ENCODE measurements at regions not wholly inside any gene's neighbourhood (a gene's known extent, or its start where the extent isn't known, plus 50 kb on each side); places are given as distances from the start of the nearest gene placed in this dataset.
A peak's percentile ranks its signal among the peaks of the same experiment; 100 is the strongest.

- DNase-seq (ENCODE audit: low spot score) = no peak
Observed at GRCh38 chr5:168202996-168203395, 88.4 kb upstream of the WWC1 start.

DNA sequence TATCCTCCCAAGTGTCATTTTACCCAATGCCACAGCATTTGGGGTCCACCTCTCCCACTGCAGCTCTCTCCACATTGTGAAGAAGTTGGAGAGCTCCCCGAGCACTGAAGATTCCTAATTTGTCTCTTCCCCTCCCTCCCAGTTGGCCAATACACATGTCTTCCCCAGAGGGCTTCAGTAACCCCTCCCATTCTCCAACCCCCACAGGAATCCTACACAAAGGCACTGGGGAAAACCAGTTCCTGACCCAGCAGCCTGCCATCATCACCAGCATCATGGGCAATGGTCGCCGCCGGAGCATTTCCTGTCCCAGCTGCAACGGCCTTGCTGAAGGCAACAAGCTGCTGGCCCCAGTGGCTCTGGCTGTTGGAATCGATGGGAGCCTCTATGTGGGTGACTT lies 87.3 kb upstream of the WWC1 start:
- DNase-seq (ENCODE audit: low spot score) = no peak

DNA sequence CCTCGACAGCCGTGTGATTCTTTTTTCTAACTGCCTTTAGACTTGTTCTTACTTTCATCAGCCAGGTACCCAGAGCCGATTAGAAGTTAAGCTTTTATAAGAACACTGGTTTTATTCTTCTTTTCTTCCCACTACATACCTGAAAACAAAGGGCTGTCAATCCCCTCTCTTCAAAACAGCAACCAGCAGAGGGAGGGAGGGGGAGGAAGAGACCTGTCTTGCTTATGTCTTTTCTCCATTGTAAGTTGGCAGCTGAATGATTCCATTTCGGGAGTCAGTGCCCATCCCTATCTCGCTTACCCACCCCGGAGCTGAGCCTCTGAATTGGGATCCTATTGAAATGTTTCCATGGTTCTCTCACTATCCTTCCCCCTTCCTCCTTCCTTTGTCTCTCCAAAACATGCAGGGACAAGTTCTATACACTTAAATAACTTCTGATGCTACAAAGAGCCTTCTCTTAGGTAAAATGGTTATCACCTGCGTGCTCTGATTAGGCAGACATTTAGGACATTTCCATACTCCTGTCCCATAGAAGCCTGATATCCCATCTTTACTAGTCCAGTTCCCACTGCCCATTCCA lies 83.9 kb upstream of the WWC1 start:
- no peak for DNase-seq (ENCODE audit: low spot score)

- no peak for DNase-seq (ENCODE audit: low spot score)
Observed at GRCh38 chr5:168209244-168209995, 82.0 kb upstream of the WWC1 start.

DNA sequence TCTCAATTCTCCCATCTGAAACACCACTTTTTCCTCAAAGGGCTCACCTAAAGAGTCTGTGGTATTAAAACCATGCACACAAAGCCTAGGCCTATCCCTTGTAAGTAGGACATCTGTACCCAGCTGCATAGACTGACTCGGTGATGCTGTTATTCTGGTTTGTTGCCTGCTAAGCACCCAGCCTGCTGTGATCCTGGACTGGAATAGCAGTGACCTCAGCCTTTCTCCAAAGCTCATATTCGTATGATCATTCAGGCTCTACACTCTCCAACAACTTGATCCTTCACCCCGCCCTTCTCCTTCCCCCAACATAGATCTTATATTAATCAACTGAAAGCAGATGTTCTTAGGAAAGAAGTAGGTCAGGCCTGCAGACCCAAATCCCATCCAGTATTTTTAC lies 81.4 kb upstream of the WWC1 start:
- DNase-seq (ENCODE audit: low spot score) = no peak

GRCh38 chr5:168211245-168211644 lies 80.2 kb upstream of the WWC1 start:
- DNase-seq (ENCODE audit: low spot score) = no peak

DNA sequence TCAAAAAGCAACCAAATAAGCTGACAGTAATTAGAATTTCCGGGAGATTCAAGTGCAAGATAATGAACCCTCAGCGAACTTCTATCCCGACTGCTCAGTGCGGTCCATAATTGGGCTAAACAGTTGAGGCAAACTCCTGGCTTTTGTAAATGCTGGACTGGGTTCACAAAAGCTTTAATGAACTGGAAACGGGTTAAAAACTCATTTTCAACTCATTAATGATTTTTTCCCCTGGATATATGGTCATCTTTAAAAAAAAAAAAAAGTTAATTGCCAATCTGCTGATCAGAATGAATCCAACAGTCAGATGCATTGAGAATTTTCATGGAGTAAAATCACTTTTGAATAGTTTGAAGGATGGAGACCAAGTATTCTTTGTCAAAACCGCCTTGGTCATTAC lies 79.5 kb upstream of the WWC1 start:
- no peak for DNase-seq (ENCODE audit: low spot score)

GRCh38 chr5:168214071-168214470 lies 77.4 kb upstream of the WWC1 start:
- no peak for DNase-seq (ENCODE audit: low spot score)

GRCh38 chr5:168214886-168215285 lies 76.6 kb upstream of the WWC1 start:
- DNase-seq (ENCODE audit: low spot score) = no peak

DNA sequence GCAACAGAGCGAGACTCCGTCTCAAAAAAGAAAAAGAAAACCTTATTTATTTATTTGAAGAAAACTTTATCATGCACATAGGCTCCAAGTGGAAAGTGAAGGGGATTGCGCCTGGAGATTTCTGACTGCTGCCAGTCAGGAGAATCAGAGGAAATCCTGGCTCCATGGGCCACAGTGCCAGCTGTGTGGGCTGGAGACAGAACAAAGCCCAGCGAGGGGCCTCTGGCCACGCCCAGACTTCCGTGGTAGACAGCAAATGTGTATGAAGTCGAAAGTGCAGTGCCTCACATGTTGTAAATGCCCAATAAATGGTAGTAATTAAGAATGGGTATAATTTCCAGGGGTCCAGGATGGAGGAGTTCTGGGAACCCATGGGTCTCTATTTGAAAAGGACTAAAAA lies 75.8 kb upstream of the WWC1 start:
- no peak for DNase-seq (ENCODE audit: low spot score)

DNA sequence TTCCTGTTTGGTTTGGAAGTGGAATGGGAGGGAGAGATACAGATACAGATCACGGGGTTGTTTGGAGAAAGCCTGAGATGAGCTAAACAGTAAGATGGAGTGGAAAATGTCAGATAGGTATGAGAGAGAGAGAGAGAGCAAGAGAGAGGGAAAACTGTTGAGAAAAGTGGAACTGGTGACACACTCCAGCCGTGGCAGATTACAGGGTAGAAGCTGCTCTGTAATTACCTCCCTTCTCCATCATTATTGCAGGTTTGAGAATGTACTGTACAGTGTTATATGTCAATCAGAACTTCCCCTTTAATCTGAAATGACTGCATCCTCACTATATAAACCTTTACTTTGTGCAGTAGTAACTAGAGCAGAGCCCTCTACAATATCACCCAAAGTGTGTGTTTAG lies 74.5 kb upstream of the WWC1 start:
- DNase-seq (ENCODE audit: low spot score) = no peak

DNA sequence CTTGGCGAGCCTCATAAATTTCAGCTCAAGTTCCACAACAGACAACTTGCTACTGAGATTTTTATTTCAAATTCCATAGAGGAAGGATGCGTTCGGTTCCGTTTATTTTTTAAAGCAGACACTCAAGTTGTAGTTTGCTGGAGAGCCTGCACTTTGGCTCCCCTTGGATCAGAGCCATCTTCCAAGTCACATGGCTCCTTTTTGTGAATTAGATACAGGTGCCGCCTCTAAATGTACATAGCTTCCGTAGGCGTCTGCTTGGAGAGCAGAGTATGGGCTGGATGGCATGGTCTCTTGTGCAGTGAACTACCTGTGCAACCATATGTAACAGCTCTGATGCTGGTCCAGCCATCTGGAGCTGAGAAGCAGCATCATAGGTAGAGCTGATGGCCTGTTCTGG lies 73.9 kb upstream of the WWC1 start:
- DNase-seq (ENCODE audit: low spot score) = no peak

- DNase-seq (ENCODE audit: low spot score) = no peak
Observed at GRCh38 chr5:168218746-168219145, 72.7 kb upstream of the WWC1 start.

- DNase-seq (ENCODE audit: low spot score) = peak; percentile 85
Observed at GRCh38 chr5:168219515-168220410, 71.7 kb upstream of the WWC1 start.

DNA sequence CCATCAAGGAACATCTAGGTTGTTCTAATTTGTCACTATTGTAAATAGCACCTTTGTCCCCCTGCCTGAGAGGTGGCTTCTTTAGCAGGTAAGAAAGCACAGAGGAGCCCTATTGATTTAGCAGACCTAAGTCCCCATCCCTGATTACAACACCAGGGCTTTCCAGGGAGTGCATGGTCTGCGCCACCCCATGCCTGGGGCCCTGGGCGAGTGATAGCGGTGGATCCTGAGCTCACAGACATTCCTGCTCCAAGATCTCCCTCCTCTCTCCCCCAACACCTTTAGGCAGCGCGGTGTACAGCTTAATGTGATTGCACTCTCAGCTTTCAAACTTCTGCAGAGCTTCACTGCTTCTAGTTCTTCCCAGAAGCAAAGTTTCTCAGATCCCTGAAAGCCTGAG lies 67.4 kb upstream of the WWC1 start:
- DNase-seq (ENCODE audit: low spot score) = no peak

GRCh38 chr5:168226012-168226411 lies 65.4 kb upstream of the WWC1 start:
- no peak for DNase-seq (ENCODE audit: low spot score)

GRCh38 chr5:168227001-168227400 lies 64.4 kb upstream of the WWC1 start:
- no peak for DNase-seq (ENCODE audit: low spot score)

GRCh38 chr5:168227973-168228615 lies 63.4 kb upstream of the WWC1 start:
- DNase-seq (ENCODE audit: low spot score) = no peak

DNA sequence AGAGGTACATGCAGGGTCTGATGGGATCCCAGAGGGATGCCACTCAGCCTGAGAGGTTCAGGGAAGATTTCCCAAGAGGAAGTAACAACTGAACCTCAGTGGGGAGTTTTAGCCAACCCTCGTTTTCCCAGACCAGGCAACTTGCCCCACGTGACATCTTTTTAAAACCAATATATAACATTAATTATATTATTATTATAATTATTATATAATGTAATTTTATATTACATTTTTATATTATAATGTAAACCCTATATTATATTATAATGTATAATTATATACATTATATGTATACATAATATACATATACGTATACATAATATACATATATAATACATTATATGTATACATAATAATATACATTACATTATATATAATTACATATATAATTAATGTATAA lies 62.8 kb upstream of the WWC1 start:
- DNase-seq (ENCODE audit: low spot score) = no peak

DNA sequence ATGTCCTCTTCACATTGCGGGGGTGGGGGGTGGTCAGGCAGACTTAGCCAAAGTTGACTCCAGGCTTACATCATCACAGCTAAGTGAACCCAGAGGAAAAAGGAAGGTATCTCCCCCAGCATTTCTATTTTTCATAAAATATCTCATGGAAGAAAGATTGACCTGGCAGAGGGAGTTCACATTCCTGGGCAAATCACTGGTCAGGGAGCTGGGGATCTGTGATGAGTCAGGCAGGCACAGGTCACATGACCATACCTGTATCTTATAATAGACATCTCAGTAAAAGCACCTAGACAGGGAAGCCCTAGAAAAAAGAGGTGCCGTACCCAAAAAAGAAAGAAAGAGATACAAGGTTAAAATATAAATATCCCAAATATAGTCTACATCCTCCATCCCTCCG lies 57.3 kb upstream of the WWC1 start:
- DNase-seq (ENCODE audit: low spot score) = no peak

GRCh38 chr5:168238463-168238862 lies 53.0 kb upstream of the WWC1 start:
- DNase-seq (ENCODE audit: low spot score) = no peak

DNA sequence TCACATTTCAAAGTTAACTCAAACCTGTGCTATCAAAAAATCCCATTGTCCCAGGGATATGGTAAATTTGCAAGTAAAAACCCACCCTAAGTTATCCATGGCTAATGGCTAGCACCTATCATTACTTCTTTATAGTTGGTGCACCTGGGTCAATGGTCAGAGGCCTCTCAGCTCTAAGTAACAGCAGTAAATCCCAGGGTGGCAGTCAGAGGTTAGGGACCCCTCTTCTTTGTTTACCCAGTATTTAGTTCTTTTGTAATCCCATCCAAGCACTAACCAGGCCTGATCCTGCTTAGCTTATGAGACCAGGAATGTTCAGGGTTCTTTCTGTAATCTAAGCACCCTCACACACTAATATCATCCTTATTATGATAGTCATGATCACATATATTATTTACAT lies 52.1 kb upstream of the WWC1 start:
- no peak for DNase-seq (ENCODE audit: low spot score)

Data from NAMALWA (cell line).